DMS 273 treated with DMSO at 0.1 percent for 48 hours (cell line): ENCODE measurements at regions not wholly inside any gene's neighbourhood (a gene's known extent, or its start where the extent isn't known, plus 50 kb on each side); places are given as distances from the start of the nearest gene placed in this dataset.

Source experiments
- DNase-seq: peaks from one replicate; lab custom pipeline; 2025; lab: John Stamatoyannopoulos, UW

DNA sequence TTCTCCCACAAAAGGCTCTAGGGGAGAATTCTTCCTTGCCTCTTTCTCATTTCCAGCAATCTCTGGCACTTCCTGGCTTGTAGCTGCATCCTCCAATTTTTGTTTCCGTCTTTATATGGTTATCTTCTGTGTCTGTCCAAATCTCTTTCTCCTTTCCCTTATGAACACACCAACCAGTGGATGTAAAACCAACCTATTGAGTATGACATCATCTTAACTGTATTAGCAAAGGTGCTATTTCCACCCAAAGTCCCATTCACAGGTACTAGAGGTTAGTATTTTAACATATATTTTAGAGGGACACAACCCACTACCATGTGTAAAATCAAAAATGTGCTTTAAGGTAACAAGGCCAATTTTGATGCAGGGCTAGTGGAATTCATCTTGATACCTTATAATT is 129.0 kb downstream of the RAP2A start:
- no peak for DNase-seq

GRCh38 chr13:97564956-97565355 is 131.0 kb downstream of the RAP2A start:
- DNase-seq, result no peak

GRCh38 chr13:97565906-97566305 is 131.9 kb downstream of the RAP2A start:
- DNase-seq, result no peak

DNA sequence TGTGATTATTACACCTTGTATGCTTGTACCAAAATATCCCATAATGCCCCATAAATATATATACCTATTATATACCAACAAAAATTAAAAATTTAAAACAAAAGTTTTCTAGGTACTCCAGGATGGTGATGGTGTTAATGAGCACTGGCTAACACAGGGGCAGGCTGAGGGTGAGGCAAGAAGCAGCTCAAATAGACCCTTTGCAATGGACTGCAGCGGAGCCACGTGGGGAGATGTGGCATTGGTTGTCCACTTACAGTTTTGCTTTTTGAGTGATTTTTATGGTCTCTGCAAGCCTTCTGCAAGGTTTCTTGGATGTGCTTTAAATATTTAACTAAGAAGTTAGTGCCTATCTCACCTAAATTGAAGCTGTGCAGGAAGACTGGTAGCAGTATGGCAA is 132.9 kb downstream of the RAP2A start:
- DNase-seq, result no peak

DNA sequence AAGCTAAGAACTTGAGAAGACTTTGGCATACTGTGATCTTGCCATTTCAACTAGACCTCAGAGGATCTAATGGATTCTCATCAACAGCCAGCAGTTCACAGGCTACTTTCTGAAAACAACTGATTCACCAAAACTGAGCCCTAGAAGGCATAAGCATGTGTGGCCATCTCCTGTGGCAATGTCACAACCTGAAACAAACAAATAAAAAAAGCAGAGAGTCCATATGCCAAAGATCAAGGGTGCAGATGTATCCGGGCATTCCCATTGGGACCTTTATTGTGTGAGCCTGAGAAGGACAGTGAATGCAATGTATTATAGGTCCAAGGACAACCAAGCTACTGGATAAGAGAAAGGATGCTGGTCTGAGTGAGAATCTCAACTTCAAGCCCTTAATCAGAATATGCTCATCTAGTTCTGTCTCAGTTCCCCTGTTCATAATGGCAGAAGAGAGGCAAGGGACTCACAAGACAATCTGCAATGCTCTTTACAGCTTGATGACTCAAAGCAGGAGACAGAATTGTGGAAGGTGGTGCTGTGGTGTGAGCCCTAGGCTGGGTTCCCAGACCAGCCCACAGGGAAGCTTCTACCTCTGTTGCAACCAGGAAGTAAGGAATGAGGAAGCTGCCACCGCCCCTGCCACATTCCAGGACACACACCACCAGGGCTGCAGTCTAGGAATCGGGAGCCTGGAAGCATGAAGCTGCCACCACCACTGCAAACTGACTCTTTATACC is 133.7 kb downstream of the RAP2A start:
- DNase-seq, result no peak

GRCh38 chr13:97568850-97569249 is 134.9 kb downstream of the RAP2A start:
- DNase-seq, result no peak

DNA sequence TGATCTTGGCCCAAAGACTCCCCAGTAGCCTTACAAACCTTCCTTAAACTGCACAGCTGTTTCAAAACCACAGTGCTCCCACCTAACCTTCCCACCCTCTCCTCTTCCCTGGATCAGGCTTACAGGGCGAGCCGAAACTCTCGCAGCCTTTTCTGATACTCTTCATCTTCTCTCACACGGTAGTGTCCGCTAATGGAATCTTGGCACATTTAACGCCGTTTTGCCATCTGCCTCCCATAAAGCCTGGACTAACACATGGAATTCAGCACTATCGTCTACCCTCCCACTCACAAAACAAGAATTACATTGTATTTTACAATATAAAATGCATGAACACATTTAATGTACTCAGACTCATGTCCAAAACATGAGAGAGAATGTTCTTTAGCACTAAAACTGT is 135.9 kb downstream of the RAP2A start:
- peak; percentile 2 for DNase-seq

DNA sequence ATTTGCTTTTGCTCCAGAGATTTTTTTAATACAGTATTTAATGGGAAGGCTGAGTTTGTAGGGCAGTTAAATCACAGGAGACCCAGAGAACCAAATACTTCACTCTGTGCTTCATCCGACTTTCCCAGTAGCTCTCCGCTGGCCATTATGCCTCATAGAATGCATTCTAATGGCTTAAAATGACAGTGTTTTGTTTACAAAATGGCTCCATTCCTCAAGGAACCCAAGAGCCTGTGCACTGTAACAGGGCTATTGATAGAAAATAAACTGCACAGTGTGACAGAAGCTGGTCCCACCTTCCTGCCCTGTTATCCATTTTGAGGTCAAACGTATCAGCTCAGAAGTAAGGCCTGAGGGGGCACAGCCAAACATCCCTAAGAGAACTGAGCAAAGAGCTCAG is 136.5 kb downstream of the RAP2A start:
- no peak for DNase-seq

DNA sequence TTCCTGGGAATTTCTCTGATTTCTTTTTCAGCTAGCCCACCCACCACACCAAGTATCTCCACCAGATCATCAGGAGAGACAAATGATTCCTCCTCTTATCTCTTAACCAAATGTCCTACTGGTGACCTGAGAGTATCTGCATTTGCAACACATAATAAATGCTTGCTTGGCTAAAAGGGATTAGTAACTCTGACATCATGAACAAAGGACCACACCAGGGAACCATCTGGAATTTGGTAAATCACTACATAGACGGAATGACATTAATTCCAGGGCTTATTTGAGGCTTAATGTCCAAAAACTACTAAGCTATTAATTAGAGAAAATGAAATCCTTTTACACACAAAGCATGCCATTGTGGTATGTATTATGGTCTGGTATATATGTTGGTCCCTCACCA is 139.0 kb downstream of the RAP2A start:
- DNase-seq, result no peak

GRCh38 chr13:97574926-97575325 is 141.0 kb downstream of the RAP2A start:
- DNase-seq, result no peak

DNA sequence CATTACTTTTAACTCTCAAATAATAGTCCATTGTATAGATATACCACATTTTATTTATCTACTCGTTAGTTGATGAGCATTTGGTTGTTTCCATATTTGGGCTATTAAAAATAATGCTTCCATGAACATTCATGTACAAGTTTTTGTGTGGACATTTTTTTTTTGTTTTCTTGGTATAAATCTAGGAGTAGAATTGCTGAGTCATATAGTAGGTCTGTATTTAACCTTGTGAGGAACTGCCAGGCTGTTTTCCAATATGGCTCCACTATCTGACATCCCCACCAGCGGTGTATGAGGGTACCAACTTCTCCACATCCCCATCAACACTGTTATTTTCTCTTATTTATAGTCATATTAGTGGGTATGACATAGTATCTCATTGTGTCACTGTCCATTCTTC is 143.1 kb downstream of the RAP2A start:
- DNase-seq, result no peak

DNA sequence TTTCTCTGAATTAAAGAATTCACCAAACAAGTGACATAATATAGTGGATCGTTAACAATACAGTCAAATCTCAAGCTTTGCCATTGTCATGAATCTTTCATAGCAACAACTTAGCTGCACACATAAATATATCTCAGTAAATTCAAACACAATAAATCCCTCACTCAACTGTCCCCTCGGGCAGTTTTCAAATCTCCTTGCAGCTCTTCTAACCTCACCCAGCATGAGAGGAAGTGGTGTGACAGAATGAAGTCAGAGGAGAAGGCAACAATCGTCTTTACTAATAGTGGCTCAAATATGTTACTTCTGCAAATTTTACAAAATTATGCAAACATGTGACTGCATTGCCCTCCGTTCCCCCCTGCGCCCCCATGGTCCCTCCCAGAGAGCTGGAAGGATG is 148.2 kb downstream of the RAP2A start:
- DNase-seq, result no peak

- no peak for DNase-seq
Observed at GRCh38 chr13:97583907-97584497, 150.0 kb downstream of the RAP2A start.

DNA sequence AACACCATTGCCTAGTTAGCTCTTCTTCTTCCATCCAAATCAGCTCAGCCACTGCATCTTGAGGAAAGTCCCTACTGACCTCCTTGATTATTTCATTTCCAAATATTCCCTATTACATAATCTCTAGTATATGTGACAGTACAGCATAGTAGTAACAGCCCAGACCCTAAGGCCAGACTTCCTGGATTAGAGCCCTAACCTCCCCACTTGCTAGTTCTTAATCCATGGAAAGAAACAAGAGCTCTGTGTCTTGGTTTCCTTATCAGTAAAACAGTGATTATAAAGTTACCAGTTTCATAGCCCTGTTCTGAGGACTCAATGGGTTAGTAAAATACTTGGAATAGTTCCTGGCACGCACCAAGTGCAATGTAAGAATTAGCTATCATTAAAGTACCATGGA is 153.0 kb downstream of the RAP2A start:
- DNase-seq, result no peak

- no peak for DNase-seq
Observed at GRCh38 chr13:97588993-97589392, 155.0 kb downstream of the RAP2A start.

GRCh38 chr13:97600458-97601075 is 166.6 kb downstream of the RAP2A start:
- DNase-seq, result no peak

DNA sequence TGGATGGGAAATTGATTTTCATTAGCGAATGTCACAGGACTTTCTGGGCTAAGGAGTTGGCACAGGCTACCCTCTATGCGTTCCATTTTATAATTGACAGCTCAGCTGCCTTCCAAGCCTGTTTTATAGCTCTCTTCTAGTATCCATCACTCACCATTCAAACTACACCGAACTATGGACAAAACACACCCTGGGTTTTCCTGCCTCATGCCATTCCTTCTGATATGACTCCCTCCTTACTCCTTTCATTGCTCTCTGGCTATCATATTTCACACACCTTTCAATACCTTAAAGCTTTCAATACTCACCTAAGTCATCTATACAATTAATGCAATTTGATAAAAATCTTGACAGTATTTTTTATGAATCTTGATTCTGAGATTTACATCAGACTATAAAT is 181.3 kb downstream of the RAP2A start:
- DNase-seq, result no peak

- DNase-seq, result no peak
Observed at GRCh38 chr13:97616385-97616784, 182.4 kb downstream of the RAP2A start.

DNA sequence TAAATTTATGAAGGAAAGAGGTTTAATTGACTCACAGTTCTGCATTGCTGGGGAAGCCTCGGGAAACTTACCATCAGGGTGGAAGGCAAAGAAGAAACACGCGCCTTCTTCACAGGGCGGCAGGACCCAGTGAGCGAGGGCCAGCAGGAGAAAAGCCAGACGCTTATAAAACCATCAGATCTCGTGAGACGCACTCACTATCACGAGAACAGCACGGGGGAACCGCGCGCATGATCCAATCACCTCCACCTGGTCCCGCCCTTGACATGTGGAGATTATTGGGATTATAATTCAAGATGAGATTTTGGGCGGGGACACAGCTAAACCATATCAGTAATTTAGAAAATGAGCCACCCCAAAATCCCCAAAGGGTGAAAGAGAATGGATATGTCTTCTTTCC is 187.1 kb downstream of the RAP2A start:
- DNase-seq, result no peak

DNA sequence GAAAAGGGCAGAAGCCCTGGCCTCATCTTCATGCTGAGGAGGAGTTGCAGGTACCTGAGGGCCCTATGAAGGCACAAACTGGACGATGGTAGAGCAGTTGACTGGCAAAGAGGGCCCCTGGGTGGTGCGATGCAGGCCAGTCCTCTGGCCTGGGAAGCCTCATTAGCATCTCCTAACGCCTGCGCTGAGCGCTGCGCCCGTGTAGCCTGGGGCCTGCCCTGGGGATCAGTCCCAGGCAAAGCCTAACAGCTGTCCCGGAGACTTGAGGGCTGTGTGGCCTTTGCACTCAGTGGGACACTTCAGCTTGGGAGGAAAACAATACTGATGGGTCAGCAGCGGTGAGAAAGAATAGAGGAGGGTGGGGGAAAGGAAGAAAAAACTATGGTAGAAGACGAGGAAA is 187.7 kb downstream of the RAP2A start:
- no peak for DNase-seq

DNA sequence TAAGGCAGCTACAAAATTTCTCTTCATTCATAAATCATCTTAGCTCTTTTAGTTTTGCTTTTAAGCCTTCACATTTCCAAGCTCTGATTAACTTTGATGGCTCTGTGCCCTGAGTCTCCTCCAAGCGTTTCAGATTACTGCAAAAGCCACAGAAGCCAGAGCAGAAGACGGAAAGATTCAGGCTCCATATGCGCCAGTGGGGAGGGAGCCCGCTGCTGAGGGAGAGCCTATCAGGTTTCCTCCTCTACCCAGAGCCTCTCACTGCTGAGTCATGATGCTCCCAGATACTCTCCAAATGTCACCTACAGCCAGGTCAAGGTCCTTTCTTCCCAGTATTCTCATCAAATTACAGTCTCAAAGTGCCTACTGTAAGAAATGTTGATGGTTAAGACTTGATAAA is 193.6 kb downstream of the RAP2A start:
- peak; percentile 79 for DNase-seq

DNA sequence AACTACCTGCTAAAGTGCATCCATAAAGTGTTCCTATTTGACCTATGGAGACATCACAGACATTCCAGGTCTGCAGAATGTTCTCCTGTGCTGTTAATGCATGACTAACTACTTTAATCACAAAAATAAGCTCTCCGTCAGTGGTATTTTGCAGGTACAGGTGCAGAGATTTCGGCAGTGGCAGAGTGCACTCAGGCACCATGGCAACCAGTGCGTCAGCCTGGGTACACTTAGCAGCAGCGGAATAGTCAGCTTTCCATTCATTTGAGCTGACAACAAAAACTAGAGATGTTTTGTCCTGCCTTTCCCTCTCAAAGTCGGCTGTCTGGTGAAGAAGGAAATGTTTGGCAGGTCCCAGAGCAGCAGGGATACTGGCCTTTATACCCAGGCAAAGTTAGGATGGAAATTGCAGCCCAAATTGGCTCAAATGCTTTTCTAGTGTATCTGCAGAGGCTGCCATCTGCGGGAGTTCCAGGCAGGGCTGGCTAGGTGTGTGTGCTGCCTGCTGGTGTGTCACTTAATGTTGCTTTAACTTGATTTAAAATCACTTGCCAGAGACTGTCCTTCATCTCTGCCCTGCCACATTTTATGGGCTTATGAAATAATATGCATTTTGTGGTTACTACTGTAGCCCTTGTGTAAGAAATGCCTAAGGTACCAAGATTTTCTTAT is 195.8 kb downstream of the RAP2A start:
- no peak for DNase-seq

DNA sequence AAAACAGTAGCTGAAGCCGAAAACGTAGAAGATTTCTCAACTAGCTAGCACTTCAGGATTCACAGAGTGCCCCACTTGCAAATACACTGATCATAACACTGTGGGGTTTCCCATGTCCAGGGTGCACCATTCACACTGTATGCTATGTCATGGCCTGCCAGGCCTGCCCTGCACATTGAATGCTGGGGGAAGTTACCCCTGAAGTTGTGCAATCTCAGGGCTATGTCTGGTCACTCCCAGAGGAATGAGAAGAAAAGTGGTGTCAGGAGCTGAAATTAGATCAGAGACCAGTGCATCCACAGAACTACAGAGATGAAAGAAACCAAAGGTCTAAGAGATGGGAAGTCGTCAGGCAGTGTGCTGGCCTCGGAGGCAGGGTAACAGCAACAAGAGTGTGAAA is 196.8 kb downstream of the RAP2A start:
- no peak for DNase-seq
